ENCODE measurements at regions not wholly inside any gene's neighbourhood (a gene's known extent, or its start where the extent isn't known, plus 50 kb on each side); places are given as distances from the start of the nearest gene placed in this dataset.

DNA sequence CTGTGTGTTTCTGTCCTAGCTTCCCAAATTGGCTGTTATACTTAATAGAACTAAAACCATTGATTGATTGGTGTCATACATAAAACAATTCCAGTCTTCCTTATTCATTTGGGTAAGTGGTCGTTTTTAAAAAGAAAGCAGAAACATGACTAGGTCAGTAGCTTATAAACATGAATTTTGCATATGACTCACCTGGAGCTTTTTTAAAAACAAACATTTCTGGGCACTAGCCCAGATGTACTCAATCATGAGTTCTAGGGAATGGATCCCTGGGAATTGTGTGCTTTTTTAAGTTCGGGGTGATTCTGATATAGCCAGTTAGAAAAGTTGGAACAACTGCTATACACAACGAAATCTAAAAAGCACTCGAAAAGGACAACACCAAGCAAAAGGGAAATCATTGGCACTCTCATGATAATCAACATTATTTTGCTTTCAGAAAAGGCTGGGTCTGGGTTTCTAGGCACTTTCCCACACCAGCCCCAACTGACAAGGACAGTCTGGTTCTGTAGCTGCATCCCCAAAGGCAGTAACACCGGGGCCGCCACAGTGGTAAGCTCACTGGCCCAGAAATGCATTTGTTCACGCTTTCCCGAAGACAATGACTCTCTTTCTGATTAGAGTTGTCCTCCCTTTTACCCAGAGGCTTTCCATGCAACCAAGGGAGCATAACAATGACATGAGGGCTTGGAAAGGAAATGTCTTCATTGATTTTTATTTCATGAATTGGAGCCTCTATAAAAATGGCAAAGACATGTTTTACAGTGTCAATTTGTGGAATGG, 664.9 kb upstream of the WWC1 start:
- no peak for DNase-seq
- no peaks in the 10 kb centered on the region for H3K9me3 ChIP-seq

DNA sequence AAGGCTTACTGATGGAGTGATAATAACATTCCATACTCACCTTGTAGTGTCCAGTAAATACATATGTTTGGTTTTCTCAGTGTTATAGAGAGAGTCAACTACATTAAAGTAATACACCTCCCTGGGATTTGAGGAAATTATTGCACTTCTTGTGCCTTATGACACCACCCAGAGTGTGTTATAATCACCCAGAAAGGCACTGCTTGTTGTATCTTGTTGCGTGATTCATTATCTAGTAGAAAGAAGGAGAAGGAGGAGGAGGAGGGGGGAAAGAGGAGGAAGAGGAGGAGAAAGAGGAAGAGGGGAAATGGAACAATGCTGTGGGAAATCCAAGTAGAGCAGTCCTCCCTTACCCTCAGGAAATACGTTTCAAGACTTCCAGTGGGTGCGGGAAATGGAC, 661.8 kb upstream of the WWC1 start:
- H3K4me1 ChIP-seq = no peaks in the 10 kb centered on the region
- TF ChIP-seq, protein P1, sequence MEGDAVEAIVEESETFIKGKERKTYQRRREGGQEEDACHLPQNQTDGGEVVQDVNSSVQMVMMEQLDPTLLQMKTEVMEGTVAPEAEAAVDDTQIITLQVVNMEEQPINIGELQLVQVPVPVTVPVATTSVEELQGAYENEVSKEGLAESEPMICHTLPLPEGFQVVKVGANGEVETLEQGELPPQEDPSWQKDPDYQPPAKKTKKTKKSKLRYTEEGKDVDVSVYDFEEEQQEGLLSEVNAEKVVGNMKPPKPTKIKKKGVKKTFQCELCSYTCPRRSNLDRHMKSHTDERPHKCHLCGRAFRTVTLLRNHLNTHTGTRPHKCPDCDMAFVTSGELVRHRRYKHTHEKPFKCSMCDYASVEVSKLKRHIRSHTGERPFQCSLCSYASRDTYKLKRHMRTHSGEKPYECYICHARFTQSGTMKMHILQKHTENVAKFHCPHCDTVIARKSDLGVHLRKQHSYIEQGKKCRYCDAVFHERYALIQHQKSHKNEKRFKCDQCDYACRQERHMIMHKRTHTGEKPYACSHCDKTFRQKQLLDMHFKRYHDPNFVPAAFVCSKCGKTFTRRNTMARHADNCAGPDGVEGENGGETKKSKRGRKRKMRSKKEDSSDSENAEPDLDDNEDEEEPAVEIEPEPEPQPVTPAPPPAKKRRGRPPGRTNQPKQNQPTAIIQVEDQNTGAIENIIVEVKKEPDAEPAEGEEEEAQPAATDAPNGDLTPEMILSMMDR (IDR thresholded peaks at IDR 0.05; ENCODE audit: low read depth, low read length) = no peak
- DNase-seq = no peak
- no peak overlapping the region for H3K4me3 ChIP-seq (ENCODE audit: low read depth, low read length)
- H3K36me3 ChIP-seq = no peaks in the 10 kb centered on the region
- H3K9me3 ChIP-seq = no peaks in the 10 kb centered on the region
- no peaks in the 10 kb centered on the region for H3K27me3 ChIP-seq

More for the DNA sequence above, 664.9 kb upstream of the WWC1 start:
- Histone ChIP-seq H3K36me3 (no peaks in the 10 kb centered on the region), H3K27me3 (no peaks in the 10 kb centered on the region), H3K4me1 (no peaks in the 10 kb centered on the region), H3K4me3 (ENCODE audit: low read depth, low read length) (no peak overlapping the region)
- TF ChIP-seq, protein P1 (IDR thresholded peaks at IDR 0.05; ENCODE audit: low read depth, low read length) = no peak

DNA sequence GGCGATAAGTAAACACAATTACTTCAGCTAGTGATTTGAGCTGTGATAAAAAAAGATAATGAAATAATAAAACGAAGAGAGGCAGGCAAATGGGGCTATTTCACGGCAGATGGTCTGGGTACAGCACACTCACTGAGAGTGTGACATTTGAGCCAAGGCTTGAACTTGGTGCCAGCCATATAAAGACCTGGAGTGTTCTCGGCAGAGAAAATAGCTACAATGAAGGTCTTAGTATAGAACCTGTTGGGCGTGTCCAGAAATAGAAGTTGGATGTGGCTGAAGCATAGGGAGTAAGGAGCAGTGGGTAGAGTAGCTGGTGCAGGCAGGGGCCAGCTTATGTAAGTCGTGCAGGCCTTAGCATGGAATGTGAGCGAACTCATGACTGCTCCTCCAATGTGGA, 660.3 kb upstream of the WWC1 start:
- Histone ChIP-seq H3K9me3 (no peaks in the 10 kb centered on the region), H3K36me3 (no peaks in the 10 kb centered on the region), H3K4me3 (ENCODE audit: low read depth, low read length) (no peak overlapping the region), H3K27me3 (no peaks in the 10 kb centered on the region), H3K4me1 (no peaks in the 10 kb centered on the region)
- TF ChIP-seq, protein P1 (IDR thresholded peaks at IDR 0.05; ENCODE audit: low read depth, low read length) = no peak
- DNase-seq = no peak

DNA sequence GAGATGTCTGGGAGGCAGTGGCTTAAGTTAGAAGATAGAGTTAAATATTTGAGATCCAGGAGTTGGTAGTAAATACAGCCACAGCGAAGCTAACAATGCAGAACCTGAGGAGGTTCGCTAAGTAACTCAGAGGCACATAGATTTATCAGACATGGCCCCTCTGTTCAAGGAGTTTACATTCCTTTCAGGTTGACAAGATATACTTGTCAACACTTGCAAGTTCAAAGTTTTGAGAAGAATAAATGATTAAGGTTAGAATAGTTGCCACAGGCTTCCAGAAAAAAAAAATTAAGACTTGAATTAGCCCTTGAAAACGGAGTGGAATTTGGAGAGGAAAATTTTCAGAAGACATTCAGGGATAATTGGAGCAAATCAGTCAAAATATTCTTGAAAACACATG, 658.3 kb upstream of the WWC1 start:
- no peaks in the 10 kb centered on the region for H3K36me3 ChIP-seq
- no peak overlapping the region for H3K4me3 ChIP-seq (ENCODE audit: low read depth, low read length)
- no peaks in the 10 kb centered on the region for H3K4me1 ChIP-seq
- DNase-seq = no peak
- H3K27me3 ChIP-seq = no peaks in the 10 kb centered on the region
- H3K9me3 ChIP-seq = no peaks in the 10 kb centered on the region
- TF ChIP-seq, protein P1 (IDR thresholded peaks at IDR 0.05; ENCODE audit: low read depth, low read length) = no peak

DNA sequence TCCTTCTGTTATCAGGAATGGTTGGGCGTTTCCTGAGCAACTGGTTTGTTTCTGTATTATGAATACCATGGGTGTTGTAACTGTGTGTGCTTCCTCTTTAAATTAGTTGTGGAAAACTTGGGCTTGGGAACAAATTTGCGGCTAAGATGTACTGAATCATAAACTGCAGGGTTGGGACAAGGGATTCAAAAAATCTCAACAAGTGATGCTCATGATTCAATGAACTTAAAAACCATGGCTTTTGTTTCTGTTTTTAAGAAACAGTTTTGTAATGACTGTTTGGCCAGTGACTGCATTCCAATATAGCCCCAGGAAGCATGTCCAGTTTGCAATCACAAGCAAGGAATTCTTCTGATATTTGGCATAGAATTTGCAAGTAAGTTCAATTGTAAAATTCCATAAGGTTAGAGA, 657.5 kb upstream of the WWC1 start:
- H3K36me3 ChIP-seq = no peaks in the 10 kb centered on the region
- TF ChIP-seq, protein P1 (IDR thresholded peaks at IDR 0.05; ENCODE audit: low read depth, low read length) = no peak
- no peaks in the 10 kb centered on the region for H3K27me3 ChIP-seq
- H3K9me3 ChIP-seq = no peaks in the 10 kb centered on the region
- H3K4me1 ChIP-seq = no peaks in the 10 kb centered on the region
- no peak for DNase-seq
- no peak overlapping the region for H3K4me3 ChIP-seq (ENCODE audit: low read depth, low read length)

DNA sequence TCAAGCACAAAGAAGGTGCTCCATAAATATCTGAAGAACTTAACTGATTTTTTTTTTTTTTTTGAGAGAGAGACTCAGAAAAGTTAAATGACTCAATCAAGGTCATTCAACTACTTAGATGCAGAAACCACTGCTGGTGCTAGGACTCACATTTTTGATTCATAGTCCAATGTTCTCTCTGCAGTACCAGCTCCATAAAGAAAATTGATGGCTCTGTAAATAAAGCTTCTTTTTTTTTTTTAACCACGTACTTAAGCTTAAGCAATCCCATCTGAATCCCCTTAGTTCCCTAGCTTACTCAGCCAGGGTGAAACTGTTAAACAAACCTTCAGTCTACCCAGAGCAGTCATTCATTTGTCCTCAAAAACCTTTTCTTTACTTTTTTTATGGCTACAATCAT, 657.0 kb upstream of the WWC1 start:
- Histone ChIP-seq H3K27me3 (no peaks in the 10 kb centered on the region), H3K4me1 (no peaks in the 10 kb centered on the region), H3K9me3 (no peaks in the 10 kb centered on the region), H3K4me3 (ENCODE audit: low read depth, low read length) (no peak overlapping the region), H3K36me3 (no peaks in the 10 kb centered on the region)
- DNase-seq = no peak
- TF ChIP-seq, protein P1 (IDR thresholded peaks at IDR 0.05; ENCODE audit: low read depth, low read length) = no peak

All from BE2C (cell line).